ENCODE measurements at regions not wholly inside any gene's neighbourhood (a gene's known extent, or its start where the extent isn't known, plus 50 kb on each side); places are given as distances from the start of the nearest gene placed in this dataset.

DNA sequence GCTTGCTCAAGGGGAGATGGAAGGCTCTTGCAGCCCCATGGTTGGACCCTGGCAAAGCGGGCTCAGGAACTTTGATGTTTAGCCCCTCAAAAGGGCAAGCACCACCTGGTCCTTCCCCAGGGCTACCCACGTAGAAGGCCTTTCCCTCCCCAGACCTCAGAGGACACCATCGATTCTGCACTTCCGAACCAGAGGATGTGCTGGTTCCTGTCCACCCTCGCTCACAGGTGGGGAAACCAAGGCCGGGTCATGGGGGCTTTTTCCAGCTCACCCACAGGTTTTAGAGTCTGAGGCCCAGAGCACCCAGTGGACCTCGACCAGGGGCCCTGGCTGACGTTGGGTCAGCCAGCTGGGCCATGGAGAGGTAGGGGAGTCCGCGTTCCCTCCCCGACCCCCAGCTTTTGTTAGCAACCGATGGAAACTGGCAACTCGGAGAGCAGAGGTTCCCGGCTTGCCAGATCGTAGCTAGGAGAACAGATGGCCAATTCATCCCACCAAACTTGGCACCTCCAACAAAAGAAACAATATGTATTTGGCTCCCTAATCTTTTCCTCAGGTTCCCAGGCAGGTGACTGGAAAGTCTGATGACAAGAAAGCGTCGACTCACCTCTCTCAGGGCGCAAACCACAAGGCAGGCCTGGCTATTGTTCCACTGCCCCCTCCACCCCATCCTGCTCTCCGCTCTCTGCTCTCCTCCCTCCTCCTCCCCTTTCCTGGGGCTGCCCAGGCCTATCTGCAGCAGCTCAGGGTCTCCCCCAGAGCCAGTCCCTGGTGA lies 167.6 kb upstream of the SMIM23 start:
- Mint-ChIP-seq H3K27ac (no peak overlapping the region), H3K9me3 (peaks cover 7% of the 10 kb centered on the region), H3K4me3 (no peak overlapping the region), H3K4me1 (no peaks in the 10 kb centered on the region), H3K27me3 (peaks cover 2% of the 10 kb centered on the region), H3K36me3 (no peaks in the 10 kb centered on the region)
- ATAC-seq, result no peak

DNA sequence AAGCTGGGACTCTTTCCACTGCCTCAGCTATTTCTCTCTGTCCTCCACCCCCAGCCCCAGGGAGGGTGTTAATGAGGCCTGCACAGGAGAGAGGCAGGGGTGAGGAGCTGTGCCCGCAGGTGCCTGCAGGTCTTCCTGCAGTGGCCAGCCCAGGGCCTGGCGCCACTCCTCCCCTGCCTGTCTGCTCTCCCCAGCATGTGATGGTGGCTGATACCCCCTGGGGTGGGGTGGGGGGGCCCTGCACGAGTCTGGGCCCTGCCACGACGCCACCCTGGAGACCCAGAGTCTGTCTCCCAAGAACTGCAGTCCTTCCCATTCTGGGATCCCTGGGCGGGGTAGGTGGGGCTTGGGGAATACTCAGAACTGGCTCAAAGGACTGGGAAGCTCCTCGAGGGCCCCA lies 166.4 kb upstream of the SMIM23 start:
- H3K27me3 Mint-ChIP-seq, result no peaks in the 10 kb centered on the region
- no peak for ATAC-seq
- no peaks in the 10 kb centered on the region for H3K4me1 Mint-ChIP-seq

DNA sequence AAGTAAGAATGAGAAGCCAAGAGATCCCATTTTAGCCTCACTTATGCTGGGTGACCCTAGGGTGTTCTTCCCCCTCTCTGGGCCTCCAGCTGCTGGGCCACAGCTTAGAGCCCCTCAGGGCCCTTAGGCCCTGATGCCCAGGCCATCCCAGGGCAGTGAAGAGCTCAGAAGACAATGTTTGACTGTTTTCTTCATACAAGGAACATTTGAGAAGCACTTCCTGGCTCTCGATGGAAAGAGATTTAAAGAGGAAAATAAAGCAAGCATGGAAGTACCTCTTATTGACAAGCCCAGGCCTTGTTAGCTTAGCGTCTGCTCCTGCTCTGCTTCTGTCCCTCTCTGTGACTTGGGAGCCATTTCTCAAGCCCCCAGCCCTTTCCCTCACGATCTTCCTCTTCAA lies 165.9 kb upstream of the SMIM23 start:
- H3K4me1 Mint-ChIP-seq, result no peaks in the 10 kb centered on the region
- no peaks in the 10 kb centered on the region for H3K36me3 Mint-ChIP-seq
- no peaks in the 10 kb centered on the region for H3K27me3 Mint-ChIP-seq
- no peak for ATAC-seq
- H3K27ac Mint-ChIP-seq, result no peak overlapping the region
- peaks cover 7% of the 10 kb centered on the region for H3K9me3 Mint-ChIP-seq
- no peak overlapping the region for H3K4me3 Mint-ChIP-seq

More for the DNA sequence above, 166.4 kb upstream of the SMIM23 start:
- Mint-ChIP-seq H3K9me3 (peaks cover 7% of the 10 kb centered on the region), H3K4me3 (no peak overlapping the region), H3K27ac (no peak overlapping the region), H3K36me3 (no peaks in the 10 kb centered on the region)

DNA sequence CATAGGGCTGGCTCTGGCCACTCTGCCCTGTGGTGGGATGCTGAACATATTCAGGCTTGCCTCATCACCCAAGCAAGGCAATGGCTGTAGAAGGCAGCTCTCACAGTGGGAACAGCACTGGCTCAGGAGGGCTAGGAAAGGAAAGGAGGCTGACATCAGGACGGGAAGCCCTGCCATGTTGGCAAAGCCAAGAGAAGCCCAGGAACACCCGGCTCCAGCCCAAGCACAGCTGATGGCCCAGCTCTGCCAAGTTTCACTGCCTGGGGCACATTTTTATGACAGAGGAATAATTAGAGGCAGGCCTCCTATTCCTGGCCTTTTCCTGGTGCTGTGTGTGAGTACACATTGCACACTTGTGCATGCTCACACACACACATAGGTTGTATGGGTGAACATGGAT lies 163.6 kb upstream of the SMIM23 start:
- no peaks in the 10 kb centered on the region for H3K27me3 Mint-ChIP-seq
- no peak for ATAC-seq
- no peak overlapping the region for H3K4me3 Mint-ChIP-seq
- no peaks in the 10 kb centered on the region for H3K36me3 Mint-ChIP-seq
- H3K9me3 Mint-ChIP-seq, result peaks cover 7% of the 10 kb centered on the region
- no peaks in the 10 kb centered on the region for H3K4me1 Mint-ChIP-seq
- no peak overlapping the region for H3K27ac Mint-ChIP-seq

DNA sequence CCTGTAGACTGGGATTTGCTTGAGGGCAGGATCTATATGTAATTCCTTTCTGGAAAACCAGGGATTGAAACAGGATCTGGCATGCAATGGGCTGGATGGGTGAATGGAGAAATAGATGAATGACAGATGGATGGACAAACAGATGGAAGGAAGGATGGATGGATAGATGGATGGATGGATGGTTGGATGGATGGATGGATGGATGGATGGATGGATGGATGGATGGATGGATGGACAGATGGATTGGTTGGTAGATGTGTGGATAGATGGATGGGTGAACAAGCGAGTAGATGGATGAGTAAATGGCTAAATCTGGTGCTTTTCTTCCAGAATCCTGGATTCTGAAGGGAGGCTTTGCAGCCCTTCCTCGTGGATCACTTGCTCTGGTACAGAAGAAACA lies 162.5 kb upstream of the SMIM23 start:
- Mint-ChIP-seq H3K4me1 (no peaks in the 10 kb centered on the region), H3K27ac (no peak overlapping the region), H3K36me3 (no peaks in the 10 kb centered on the region)

DNA sequence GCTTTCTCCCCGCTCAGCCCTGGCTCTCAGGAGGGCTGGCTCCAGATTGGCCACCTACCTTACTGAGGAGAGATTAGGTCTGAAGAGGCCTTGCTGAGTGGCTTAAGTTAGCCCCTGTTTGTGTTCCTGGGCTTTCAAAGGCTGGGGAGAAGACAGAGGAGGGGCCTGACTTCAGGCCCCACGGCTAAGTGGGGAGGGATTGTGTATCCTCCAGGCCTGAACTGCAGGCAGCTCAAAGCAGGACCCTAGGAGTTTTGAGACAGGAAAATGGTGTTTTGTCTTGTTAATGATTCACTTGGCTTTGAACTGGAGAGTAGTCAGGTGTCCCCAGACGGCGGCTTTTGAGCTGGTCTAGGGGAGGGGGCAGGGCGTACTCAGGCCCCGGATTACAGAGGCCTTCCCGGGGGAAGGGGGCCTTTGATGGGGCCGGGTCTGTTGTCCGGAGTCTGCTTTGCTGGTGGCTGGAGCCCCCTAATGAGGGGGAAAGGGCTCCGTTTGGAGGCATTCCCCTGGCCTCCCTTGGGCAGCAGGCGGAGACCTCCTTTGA lies 162.0 kb upstream of the SMIM23 start:
- Mint-ChIP-seq H3K36me3 (no peaks in the 10 kb centered on the region), H3K9me3 (peaks cover 7% of the 10 kb centered on the region), H3K27me3 (peaks cover 8% of the 10 kb centered on the region), H3K27ac (no peak overlapping the region), H3K4me3 (no peak overlapping the region), H3K4me1 (no peaks in the 10 kb centered on the region)
- ATAC-seq, result no peak

More for the DNA sequence above, 162.5 kb upstream of the SMIM23 start:
- H3K4me3 Mint-ChIP-seq, result no peak overlapping the region
- no peak for ATAC-seq
- peaks cover 3% of the 10 kb centered on the region for H3K27me3 Mint-ChIP-seq
- H3K9me3 Mint-ChIP-seq, result peaks cover 7% of the 10 kb centered on the region

GRCh38 chr5:171624396-171624795 lies 161.2 kb upstream of the SMIM23 start:
- H3K4me1 Mint-ChIP-seq, result no peaks in the 10 kb centered on the region
- H3K9me3 Mint-ChIP-seq, result peaks cover 7% of the 10 kb centered on the region
- no peak overlapping the region for H3K27ac Mint-ChIP-seq
- H3K36me3 Mint-ChIP-seq, result no peaks in the 10 kb centered on the region
- H3K4me3 Mint-ChIP-seq, result no peak overlapping the region
- peaks cover 16% of the 10 kb centered on the region for H3K27me3 Mint-ChIP-seq
- ATAC-seq, result no peak

- ATAC-seq, result peak; percentile 28
- no peak overlapping the region for H3K27ac Mint-ChIP-seq
- H3K36me3 Mint-ChIP-seq, result no peaks in the 10 kb centered on the region
- no peak overlapping the region for H3K4me3 Mint-ChIP-seq
- peaks cover 29% of the 10 kb centered on the region for H3K27me3 Mint-ChIP-seq
- H3K9me3 Mint-ChIP-seq, result peaks cover 4% of the 10 kb centered on the region
- H3K4me1 Mint-ChIP-seq, result no peaks in the 10 kb centered on the region
These were observed 160.0 kb upstream of the SMIM23 start for GRCh38 chr5:171625646-171626045.

GRCh38 chr5:171627936-171628632 lies 157.5 kb upstream of the SMIM23 start:
- Mint-ChIP-seq H3K4me3 (no peak overlapping the region), H3K36me3 (no peaks in the 10 kb centered on the region), H3K27ac (no peak overlapping the region), H3K27me3 (peaks cover 29% of the 10 kb centered on the region), H3K9me3 (no peaks in the 10 kb centered on the region), H3K4me1 (no peaks in the 10 kb centered on the region)
- ATAC-seq, result no peak

- no peak for ATAC-seq
- Mint-ChIP-seq H3K9me3 (no peaks in the 10 kb centered on the region), H3K27ac (no peak overlapping the region), H3K4me3 (no peak overlapping the region), H3K4me1 (no peaks in the 10 kb centered on the region), H3K27me3 (peaks cover 29% of the 10 kb centered on the region), H3K36me3 (no peaks in the 10 kb centered on the region)
These were observed 157.0 kb upstream of the SMIM23 start for GRCh38 chr5:171628633-171628974.

DNA sequence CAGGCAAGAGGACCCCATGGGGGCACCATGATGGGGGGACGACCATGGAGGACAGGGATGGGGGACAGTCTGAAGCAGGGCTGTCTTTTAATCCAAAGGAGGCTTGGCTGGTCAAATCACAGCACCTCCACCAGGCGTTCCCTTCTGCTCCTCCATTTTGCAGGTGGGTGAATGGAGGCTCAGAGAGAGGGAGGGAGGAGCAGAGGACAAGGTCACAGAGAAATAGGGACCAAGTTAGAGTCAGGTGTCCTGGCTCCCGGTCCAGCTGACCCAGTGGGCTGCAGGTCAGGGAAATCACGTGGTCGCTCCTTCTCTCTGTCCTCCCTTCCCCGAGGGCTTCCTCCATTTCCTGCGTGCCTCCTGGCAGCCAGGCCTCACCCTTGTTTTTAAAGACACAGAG lies 156.4 kb upstream of the SMIM23 start:
- Mint-ChIP-seq H3K9me3 (no peaks in the 10 kb centered on the region), H3K27me3 (peaks cover 29% of the 10 kb centered on the region), H3K4me3 (no peak overlapping the region), H3K27ac (no peak overlapping the region), H3K36me3 (no peaks in the 10 kb centered on the region), H3K4me1 (peaks cover 6% of the 10 kb centered on the region)
- no peak for ATAC-seq

GRCh38 chr5:171629628-171630349 lies 155.8 kb upstream of the SMIM23 start:
- Mint-ChIP-seq H3K27ac (no peak overlapping the region), H3K4me1 (peaks cover 9% of the 10 kb centered on the region), H3K36me3 (no peaks in the 10 kb centered on the region), H3K9me3 (no peaks in the 10 kb centered on the region), H3K27me3 (peaks cover 29% of the 10 kb centered on the region), H3K4me3 (no peak overlapping the region)
- no peak for ATAC-seq

- Mint-ChIP-seq H3K36me3 (no peaks in the 10 kb centered on the region), H3K27ac (no peak overlapping the region), H3K4me1 (peaks cover 9% of the 10 kb centered on the region), H3K9me3 (no peaks in the 10 kb centered on the region), H3K4me3 (no peak overlapping the region), H3K27me3 (peaks cover 29% of the 10 kb centered on the region)
- no peak for ATAC-seq
These were observed 155.1 kb upstream of the SMIM23 start for GRCh38 chr5:171630350-171631065.

DNA sequence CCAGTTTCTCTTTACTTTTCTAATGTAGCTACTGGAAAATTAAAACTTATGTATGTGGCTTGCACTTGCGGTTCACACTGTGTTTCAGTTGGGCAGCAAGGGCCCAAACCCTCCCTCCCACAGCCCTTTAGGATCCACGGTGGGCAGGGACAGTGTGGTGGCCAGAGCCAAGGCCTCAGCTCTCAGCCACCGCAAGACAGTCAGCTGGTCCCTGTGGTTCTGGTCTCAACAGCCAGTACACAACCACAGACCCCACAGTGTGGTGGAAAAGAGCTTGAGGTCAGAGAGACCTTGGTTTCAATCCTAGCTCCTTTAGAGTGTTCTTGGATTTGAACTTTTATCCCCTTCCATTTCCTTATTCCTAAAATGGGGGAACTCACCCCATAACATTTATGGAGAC lies 153.0 kb upstream of the SMIM23 start:
- Mint-ChIP-seq H3K4me3 (no peak overlapping the region), H3K9me3 (no peaks in the 10 kb centered on the region), H3K4me1 (peaks cover 9% of the 10 kb centered on the region), H3K27me3 (peaks cover 40% of the 10 kb centered on the region), H3K36me3 (no peaks in the 10 kb centered on the region), H3K27ac (no peak overlapping the region)
- no peak for ATAC-seq
